GM20000 (cell line): ENCODE measurements at regions not wholly inside any gene's neighbourhood (a gene's known extent, or its start where the extent isn't known, plus 50 kb on each side); places are given as distances from the start of the nearest gene placed in this dataset.

Experiments
- DNase-seq: peaks from one replicate; pipeline ENCODE4 v3.0.0; 2012; ENCODE audit warnings: low spot score
- TF ChIP-seq, protein P1 (sequence below): IDR thresholded peaks from 2 replicates; pipeline ENCODE4 v1.5.1; 2012; ENCODE audit warnings: mild to moderate bottlenecking, control low read depth; ENCODE audit errors: extremely low read depth, missing control alignments

GRCh38 chr20:58048096-58048702, 180.3 kb downstream of the ANKRD60 start:
- DNase-seq, result no peak
- TF ChIP-seq, protein P1, sequence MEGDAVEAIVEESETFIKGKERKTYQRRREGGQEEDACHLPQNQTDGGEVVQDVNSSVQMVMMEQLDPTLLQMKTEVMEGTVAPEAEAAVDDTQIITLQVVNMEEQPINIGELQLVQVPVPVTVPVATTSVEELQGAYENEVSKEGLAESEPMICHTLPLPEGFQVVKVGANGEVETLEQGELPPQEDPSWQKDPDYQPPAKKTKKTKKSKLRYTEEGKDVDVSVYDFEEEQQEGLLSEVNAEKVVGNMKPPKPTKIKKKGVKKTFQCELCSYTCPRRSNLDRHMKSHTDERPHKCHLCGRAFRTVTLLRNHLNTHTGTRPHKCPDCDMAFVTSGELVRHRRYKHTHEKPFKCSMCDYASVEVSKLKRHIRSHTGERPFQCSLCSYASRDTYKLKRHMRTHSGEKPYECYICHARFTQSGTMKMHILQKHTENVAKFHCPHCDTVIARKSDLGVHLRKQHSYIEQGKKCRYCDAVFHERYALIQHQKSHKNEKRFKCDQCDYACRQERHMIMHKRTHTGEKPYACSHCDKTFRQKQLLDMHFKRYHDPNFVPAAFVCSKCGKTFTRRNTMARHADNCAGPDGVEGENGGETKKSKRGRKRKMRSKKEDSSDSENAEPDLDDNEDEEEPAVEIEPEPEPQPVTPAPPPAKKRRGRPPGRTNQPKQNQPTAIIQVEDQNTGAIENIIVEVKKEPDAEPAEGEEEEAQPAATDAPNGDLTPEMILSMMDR, result no peak

GRCh38 chr20:58046311-58046710, 182.1 kb downstream of the ANKRD60 start:
- no peak for DNase-seq
- TF ChIP-seq, protein P1, result no peak

GRCh38 chr20:58045579-58045978, 182.9 kb downstream of the ANKRD60 start:
- TF ChIP-seq, protein P1, result no peak
- DNase-seq, result no peak

DNA sequence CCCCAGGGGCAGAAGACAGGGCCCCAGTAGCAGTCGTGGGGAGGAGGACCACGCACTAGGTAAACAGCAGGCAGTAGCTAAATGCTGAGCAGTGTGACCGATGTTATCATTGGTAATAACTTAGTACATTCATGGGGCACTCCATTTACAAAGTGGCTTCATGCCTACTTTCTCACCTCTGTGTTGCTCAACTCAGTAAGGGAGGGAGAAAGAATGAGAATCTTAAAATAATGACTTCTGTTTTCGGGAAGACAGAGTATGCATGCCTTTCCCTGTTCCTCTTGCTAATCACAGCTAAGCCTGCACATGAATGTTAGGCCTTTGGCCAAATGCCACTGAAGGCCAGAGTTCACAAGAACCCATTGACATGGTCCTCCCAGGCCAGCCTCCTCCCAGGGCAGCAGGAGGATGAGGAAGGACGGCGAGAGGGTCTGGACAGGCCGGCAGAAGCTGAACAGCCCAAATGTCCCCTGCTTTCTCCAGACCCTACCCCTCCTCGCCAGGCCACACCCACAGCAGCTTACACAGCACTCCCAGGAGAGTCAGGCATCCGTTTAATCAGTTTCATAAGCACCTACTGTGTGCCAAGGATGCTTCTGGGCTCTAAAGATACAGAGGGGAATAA, 183.4 kb downstream of the ANKRD60 start:
- TF ChIP-seq, protein P1, result no peak
- DNase-seq, result no peak

GRCh38 chr20:58044286-58044685, 184.2 kb downstream of the ANKRD60 start:
- no peak for DNase-seq
- TF ChIP-seq, protein P1, result no peak

DNA sequence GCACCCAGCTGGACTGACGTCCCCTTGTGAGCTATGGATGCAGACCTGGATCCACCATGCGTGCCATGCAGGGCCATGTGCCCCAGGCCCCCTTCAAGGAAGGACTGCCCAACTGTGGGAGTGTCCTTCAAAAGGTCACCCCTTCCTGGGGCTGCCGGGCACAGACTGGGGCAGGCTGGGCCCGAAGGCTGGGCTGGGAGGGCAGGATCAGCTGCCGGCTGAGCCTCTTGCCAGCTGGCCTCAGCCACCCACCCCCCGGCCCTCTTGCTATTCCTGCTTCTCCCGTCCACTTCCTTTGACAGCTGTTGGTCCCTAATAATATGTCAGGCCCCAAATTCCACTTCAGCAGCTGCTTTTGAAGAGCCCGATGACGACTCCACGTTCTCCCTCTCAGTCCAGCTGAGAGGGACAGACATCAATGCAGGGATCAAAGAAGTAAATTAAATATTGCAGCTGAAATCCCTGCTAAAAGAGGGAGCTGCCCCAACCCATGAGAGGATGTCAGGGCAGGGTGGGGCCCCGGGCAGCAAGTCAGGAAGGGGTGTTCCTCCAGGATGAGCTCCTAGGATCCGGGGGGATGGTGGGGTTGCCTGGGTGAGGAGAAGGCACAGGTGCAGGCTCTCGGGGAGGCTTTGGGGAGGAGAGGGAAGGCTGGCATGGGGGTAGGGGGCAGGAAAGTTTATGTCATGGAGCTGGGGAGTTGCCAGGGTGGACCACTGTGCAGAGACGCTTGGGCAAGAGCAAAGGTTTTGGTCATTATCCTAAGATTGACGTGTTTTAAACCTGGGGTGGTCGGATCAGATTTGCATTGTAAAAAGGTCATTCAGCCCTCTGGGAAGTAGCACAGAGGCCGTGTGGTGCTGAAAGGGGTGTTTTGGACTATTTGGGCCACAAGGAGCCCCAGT, 185.0 kb downstream of the ANKRD60 start:
- TF ChIP-seq, protein P1, result no peak
- no peak for DNase-seq

DNA sequence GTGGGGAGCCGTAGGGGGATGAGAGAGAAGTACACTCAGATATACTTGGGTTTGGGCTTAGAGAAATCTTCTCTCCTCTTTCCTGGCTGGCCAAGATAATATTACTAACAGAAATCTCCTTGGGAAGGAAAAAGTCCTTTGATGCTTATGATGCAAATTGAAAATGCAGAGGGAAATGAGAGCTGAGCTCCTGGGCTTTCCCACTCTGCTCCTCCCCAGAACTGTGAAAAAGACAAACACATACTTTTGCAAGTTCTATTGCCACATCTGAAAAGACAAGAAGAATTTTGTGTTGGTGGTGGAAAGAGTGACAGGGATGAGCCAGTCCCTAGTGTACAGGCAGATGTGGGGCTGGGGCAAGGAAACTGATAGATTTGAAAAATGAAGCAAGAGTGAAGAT, 185.9 kb downstream of the ANKRD60 start:
- no peak for DNase-seq
- TF ChIP-seq, protein P1, result no peak
